ENCODE measurements at regions not wholly inside any gene's neighbourhood (a gene's known extent, or its start where the extent isn't known, plus 50 kb on each side); places are given as distances from the start of the nearest gene placed in this dataset.

DNA sequence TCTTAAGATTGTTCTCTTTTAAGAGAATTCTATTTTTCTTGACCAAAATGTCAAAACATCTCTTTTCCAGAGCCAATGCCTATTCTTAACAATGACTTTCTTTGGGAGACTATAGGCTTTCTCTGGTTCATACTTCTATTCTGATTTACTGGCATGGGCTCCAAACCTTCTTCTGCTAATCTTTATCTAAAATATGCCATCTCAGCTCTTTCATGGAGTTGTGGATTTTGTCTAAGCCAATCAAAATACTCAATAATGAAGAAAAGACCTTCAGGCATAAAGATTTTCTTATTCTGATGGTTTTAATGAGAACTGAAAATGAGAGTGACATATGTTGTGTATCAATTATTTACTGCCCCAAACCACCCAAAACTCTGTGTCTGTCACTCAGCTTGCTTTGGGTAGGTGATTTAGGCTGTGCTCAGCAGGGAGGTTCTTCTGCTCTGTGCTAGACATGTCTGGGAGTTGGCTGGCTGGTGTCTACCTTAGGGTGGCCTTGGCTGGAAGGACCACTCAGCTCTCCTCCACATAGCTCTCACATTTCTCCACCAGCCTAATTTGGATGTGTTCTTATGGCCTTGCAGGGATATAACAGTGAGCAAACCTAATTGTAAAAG is 270.8 kb downstream of the PRDM2 start:
- no peak for DNase-seq (ENCODE audit: low spot score)

DNA sequence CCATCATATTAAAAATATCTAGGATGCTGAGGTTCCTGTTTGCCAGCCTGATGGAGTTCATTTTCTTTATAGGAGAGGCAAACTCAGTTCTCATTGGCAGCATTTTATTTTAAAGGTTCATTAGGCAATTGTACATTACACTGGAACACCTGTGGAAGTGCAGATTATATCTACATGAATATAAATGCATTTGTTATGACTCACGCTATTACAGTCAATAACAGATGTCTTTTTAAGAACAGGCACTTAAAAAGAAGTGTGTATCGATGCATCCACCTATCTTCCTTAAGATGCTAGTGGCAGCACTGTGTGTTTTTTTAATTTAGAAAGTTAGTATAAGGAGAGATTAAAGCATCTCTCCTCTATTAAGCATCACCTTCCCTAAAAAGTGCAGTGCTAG is 276.5 kb downstream of the PRDM2 start:
- no peak for DNase-seq (ENCODE audit: low spot score)

DNA sequence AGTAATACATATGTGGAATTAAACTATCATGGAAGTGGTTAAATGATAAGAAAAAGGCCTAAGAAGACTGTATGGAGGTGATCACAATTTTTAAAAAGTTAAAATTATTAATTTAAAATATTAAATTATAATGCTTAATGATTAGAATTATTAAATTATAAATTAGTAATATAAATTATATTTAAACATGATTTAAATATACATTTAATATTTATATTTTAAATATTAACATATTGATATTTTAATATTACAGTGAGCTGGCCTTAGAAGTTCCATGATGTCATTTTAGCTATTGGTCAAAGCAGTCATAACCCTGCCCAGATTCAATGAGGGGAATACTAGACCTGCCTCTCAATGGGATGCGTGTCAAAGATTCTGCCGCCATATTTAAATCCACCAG is 281.2 kb downstream of the PRDM2 start:
- no peak for DNase-seq (ENCODE audit: low spot score)

DNA sequence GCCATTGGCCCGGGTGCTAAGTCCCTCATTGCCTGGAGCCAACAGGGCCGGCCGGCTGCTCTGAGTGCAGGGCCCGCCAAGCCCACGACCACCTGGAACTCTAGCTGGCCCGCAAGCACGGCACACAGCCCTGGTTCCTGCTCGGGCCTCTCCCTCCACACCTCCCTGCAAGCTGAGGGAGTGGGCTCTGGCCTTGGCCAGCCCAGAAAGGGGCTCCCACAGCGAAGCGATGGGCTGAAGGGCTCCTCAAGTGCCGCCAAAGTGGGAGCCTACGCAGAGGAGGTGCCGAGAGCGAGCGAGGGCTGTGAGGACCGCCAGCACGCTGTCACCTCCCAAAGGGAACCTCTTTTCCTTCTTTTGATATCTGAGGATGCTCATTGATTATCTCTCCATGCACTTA is 283.4 kb downstream of the PRDM2 start:
- no peak for DNase-seq (ENCODE audit: low spot score)

DNA sequence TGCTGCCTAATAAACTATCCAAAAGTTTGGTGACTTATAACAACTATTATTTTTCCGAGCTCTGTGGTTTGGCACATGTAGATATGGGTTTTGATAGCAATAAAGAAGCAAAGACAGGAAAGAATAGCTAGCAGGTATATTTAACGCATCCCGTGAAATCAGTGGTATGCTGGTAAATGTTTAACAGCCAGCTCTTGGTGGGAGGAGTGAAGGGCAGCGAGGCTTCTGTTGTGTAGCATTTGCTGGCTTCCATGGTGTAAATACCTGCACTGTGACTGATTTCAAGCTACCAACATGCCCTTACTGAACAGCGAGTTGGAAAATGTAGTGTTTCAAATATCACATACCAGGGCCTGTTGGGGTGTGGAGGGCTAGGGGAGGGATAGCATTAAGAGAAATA is 291.0 kb downstream of the PRDM2 start:
- DNase-seq (ENCODE audit: low spot score): no peak

DNA sequence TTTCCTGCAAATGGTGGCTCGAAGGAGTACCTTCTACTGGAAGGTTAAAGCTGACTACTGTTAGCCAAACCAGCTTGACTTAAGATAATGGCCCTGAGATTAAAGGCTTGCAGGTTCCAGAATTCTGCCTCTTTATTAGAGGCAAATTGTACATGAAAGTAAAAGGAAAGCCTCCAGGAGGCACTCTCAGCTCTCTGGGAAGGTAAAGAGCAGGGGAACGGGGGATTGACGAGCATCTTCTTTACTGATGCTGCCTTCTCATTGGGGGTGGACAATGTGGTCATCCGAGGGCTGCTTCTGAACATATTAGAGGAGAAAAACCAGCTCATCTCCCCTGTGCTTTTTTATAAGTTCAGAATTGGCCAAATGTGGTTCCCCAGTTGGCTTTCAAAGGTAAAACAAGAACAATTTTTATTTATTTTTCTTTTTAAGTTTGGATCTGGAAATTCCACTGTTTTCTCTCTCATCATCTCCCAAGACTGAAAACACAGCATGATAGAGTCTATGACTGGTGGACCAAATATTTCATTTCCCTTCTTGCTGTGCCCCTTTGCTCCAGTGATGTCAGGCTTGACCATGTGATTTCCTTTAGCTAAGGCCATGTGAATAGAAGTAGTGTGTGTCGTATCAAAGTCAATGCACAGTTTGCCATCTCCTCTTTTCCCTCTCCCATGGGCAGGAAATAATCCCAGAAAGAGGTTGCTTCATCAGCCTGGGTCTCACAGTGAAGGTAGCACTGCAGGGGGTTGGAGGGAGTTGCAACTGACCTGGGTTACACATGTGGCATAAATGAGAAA is 292.7 kb downstream of the PRDM2 start:
- DNase-seq (ENCODE audit: low spot score): no peak

DNA sequence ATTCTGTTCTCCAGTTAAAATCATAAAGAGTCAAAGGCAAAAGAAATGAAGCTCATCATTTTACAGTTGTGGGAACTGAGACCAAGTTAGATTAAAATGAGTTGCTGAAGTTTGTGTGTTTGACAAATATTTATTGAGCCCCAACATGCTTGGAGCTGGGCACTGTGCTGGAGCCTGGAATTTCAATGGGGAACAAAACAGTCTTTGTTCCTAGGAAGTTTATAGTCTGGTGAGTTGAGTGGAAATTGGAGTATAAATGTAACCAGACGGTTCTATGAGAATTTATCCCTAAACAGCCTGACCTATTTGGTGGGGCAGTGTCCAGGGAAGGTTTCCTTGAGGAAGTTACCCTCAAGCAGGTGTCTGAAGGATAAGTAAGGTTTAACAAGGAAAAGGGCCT is 294.4 kb downstream of the PRDM2 start:
- DNase-seq (ENCODE audit: low spot score): no peak

DNA sequence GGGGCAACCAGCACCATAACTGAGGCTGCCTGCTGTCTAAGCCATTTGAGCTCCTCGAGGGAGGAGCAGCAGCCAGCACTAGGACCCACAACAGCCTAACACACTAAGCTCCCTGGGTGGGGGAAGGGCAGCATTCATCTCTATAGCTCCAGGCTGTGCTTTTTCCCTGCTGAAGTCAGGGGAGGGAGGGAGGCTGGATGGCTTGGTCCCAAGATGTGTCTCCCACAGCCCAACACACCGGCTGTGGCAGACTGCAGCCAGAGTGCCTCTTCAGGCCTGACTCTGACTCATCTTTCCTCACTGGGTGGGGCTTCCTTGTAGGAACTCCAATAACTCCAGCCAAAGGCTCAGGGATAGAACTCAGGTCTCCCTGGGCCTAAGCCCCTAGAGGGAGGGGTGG is 296.3 kb downstream of the PRDM2 start:
- DNase-seq (ENCODE audit: low spot score): no peak

DNA sequence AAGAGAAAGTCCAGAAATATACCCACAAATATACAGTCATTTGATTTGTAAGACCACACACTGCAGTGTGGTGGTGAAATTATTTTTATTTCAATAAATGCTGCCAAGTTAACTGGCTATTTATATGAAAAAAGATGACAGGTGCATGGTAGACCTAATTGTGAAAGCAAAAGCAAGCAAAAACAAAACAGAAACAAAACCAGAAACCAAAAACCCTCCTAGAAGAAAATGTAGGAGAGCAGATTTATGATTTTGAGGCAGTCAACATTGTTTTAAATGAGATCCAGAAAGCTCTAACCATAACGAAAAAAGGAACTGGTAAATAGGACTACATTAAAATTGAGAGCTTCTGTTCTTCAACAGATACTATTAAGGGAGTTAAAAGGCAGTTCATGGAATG is 303.6 kb downstream of the PRDM2 start:
- no peak for DNase-seq (ENCODE audit: low spot score)

DNA sequence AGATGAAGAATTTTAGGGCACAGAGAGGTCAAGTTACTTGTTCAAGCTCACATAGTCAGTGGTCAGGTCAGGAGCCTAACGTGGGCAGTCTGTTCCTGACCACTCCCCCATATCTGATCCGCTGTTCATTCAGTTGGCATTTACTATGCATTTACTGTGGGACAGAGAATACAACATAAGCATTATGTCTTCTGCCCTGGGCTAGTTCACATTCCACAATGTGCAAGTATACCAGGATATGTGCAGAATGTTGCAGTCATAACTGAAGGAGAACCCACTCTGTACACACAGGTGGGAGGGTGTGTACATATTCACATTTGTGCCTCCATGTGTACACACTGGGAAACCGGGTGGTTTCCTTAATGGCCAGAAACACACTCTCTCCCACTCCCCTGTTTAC is 309.6 kb downstream of the PRDM2 start:
- DNase-seq (ENCODE audit: low spot score): no peak

DNA sequence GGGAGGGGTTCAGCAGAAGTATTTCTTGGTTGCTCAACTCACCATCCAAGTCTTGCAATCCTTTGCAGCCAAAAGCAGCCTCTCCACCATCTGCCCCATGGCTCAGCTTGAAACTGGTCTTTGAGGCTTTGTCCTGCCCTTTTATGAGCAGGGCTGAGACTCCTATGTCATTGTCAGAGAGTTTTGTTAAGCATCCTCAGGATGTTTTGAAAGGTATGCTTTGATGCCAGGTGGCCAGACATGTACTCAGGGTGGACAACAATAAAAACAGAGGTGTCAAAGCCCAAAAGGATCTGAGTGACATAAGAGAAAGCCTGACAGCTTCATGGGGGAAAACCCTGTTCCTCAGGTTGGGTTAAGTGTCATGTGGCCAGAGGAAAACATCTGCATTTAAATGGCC is 310.5 kb downstream of the PRDM2 start:
- DNase-seq (ENCODE audit: low spot score): no peak

DNA sequence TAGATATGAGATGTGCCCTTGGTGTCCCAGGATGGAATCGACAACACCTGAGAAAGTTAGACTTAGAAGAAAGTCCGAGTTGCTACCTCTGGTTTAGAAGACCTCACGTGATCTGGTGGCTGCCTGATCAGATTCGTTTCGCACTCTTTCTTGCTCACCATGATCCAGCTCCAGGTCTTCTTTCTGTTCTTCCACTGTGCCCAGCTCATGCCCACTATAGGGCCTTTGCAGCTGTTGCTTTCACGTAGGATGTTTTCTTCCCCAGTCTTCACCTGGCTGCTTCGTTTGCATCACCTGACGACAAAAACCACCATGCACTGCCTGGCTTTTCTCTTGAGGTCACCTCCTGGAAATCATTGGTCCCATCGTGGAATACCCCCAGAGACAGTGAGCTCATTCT is 311.1 kb downstream of the PRDM2 start:
- no peak for DNase-seq (ENCODE audit: low spot score)

DNA sequence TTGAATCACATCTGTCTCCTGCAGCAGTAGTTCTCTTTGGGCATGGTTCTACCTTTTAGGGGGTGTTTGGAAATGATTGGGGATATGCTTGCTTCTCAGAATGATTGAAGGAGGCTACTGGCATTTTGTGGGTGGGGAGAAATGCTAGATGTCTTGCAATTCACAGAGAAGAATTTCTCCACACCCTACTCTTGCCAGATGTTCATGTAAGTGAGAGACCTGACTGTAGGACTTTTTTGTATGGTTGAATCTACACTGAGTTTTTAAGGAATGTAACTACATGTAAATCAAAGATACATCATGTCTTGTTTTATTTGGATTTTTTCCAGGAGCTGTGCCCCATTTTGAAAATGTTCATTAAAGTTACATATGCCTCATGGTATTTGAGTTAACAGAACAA is 311.9 kb downstream of the PRDM2 start:
- no peak for DNase-seq (ENCODE audit: low spot score)

DNA sequence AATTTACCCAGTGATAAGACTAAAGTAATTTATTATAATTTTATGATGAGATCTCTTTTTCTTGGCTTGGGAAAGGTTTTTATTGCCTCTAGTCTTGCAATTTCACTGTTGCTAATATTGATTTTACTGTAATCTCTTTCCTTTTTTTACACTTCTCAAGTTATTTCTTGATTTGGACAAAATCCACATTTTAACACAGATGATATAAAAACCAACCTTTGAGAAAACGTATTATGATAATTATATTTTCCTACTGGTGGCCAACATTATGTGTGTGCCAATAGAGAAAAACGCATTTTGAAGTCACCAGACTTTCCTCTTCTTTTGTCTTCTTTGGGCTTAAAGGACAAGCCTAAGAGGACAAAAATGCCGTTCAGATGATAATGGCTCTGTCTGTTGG is 314.9 kb downstream of the PRDM2 start:
- DNase-seq (ENCODE audit: low spot score): no peak

DNA sequence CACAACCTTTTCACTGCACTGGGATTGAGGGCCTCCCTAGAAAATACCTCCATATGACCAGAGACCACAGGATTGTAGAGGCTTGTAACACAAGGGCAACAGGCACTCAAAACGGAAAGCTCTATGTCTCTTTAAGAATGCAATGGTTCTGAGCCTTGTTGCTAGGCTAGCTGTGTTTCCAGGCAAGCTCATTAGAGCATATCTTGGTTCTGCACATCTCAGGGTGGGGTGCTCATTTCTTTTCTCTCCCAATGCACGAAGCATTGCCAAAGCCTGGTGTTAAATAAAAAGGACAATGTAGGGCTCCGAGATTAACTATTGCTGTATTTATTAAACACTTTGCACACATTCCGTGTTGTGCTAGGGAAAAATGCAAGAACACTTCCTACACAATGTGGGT is 315.9 kb downstream of the PRDM2 start:
- DNase-seq (ENCODE audit: low spot score): no peak

DNA sequence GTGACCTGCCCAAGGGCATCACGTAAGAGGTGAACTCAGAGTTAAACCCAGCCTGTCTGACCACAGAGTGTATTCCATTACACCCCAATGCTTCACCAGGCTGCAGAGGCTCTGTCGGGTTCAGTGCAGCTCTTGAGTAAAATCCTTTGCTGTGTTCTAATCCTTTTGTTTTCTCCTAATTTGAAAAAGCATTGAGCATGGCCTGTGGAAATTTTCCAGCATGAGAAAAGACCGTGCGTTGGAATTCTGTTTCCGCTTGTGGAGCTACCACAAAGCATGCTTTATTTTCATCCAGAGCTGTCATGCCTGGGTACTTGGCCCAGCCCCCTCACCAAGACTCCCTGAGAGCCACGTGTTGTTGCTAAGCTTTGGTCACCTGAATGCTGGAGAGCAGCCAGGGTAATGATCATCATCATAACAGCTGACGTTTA is 317.6 kb downstream of the PRDM2 start:
- DNase-seq (ENCODE audit: low spot score): no peak

DNA sequence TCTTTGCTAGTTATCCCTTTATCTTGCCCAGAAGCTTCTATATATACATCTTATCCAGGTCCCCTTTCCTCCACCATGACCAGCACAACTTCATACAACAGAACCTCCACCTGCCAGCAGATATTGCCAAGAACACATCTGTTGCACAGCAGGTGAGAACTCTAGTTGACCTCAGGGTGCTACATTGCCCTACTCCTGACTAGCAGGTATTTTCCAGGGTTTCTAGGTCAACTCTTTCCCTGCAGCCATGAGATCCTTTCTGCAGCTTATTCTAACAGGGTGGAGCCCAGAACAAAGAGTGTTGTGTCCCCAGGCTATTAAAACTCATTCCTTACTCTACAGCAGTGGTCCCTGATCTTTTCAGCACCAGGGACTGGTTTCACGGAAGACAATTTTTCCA is 319.5 kb downstream of the PRDM2 start:
- no peak for DNase-seq (ENCODE audit: low spot score)

DNA sequence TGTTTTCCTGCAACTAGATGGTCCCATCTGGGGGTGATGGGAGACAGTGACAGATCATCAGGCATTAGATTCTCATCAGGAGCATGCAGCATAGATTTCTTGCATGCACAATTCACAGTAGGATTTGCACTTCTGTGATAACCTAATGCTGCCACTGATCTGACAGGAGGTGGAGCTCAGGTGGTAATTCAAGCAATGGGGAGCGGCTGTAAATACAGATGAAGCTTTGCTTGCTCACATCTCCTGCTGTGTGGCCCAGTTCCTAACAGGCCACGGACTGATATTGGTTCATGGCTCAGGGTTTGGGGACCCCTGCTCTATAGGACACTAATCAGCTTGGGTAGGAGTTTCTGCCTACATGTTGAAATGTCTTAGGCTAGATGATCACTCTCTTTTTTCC is 320.0 kb downstream of the PRDM2 start:
- no peak for DNase-seq (ENCODE audit: low spot score)

DNA sequence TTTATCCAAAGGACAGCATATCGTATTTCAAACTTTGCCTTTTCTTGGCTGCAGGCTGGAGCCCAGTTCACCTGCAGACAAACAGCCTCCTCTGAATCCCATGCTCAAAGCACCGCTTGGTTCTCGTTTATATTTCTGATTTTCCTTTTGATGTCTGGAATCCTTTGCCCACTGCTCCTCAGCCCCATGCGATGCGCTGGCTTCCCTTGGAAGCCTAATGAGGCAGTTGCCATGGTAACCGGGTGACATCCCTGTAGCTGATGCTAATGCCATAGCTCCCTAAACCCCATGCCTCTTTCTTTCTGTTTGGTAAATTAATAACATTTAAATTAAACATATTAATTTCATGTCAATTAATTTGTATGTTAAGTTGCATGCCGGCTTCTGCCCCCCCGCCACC is 327.1 kb downstream of the PRDM2 start:
- no peak for DNase-seq (ENCODE audit: low spot score)

DNA sequence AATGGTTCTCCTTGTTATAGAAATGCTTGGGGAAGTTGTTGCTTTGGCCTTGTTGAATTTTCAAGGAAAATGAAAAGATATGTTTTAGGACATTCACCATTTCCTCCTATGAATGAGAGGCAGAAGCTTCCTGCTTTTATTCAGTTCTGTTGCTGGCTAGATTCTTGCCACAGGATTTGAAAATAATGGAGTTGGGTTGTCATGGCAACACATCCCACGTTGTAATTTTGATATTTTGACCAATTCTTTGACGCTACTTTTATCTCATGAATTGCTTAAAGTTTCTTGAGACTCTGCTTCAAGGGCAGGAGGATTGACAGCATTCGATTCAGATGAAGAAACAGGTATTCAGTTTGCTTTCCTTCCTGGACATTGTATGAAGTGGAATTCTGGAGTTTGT is 331.5 kb downstream of the PRDM2 start:
- no peak for DNase-seq (ENCODE audit: low spot score)

DNA sequence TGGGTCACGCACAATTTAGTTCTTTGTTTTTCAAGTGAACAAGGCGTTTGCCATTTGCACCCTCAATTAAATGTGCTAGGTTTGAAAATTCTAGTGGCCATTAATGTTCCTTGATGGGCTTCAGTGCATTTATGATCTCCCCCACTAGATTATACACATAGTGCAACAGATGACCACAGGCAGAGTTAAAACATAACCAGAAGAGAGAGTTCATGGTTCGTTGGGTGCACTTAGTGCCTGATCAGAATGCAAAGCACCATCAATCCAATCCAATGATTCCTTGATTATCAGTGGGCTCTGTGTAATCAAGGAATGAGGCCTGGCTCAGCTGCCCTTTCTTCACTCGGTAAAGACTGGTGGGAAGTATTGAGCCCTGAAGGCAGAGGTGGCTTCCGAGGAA is 334.5 kb downstream of the PRDM2 start:
- DNase-seq (ENCODE audit: low spot score): no peak

DNA sequence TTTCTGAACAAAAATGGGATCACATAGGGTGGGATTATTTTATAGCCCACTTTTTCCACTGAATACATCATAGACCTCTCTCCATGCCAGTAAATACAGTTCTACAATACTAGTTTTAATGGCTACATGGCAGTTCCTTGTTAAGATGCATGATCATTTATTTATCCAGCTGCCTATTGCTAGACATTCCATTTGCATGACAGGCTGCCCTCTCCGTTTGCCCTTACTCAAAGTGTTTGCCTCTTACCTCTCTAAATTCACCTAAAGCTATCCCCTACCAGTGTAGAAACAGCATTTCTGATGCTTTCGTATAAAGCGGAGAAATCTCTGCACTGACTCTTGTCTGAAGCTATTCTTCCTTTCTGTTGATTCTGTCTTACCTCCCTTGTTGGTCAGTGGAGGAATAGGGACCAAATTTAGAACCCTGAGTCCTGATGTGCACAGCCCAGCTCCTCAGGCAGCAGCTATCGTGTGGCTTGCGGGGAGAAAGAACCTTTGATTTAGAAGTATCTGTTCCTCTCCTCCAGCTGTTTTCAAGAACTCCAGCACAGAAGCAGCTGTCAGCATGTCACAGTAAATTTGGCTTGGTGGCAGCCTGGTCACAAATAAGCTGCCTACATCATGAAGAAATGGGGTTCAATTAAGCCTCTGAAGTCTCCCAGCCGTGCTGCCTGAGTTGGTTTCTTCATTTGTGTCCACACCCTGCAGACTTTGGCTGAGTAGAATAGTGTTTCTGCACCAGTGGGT is 337.3 kb downstream of the PRDM2 start:
- DNase-seq (ENCODE audit: low spot score): no peak

All from ecto neural progenitor cell (in vitro differentiated cells).